Tibial artery (tissue), 4 donors: ENCODE measurements at regions not wholly inside any gene's neighbourhood (a gene's known extent, or its start where the extent isn't known, plus 50 kb on each side); places are given as distances from the start of the nearest gene placed in this dataset.

Experiments
- DNase-seq, 2 donors: peaks; one replicate each; pipeline ENCODE4 v3.0.0-alpha.2; 2019
- H3K27ac ChIP-seq, 2 donors: fragments of 200-600 bp; sonication (generic) in 1 of 2; 1 replicate in 1 of 2; 2 replicates in 1 of 2; pipeline ENCODE4 v1.5.1; 2018 to 2019; ENCODE audit warnings: mild to moderate bottlenecking in 1 of 2
- H3K27me3 ChIP-seq, 2 donors: fragments of 200-600 bp; sonication (generic) in 1 of 2; one replicate each; pipeline versions ENCODE4 v1.5.1 to v1.6.0; 2016 to 2019
- H3K36me3 ChIP-seq, 3 donors: fragments of 200-600 bp; sonication (generic) in 2 of 3; one replicate each; pipeline ENCODE4 v1.5.1; 2016 to 2019; ENCODE audit warnings: mild to moderate bottlenecking in 2 of 3
- H3K4me1 ChIP-seq, 4 donors: fragments of 200-600 bp; sonication (generic) in 2 of 4; 1 replicate in 3 of 4; 2 replicates in 1 of 4; pipeline ENCODE4 v1.5.1; 2016 to 2019
- H3K4me3 ChIP-seq, 2 donors: fragments of 200-600 bp; sonication (generic) in 1 of 2; 1 replicate in 1 of 2; 2 replicates in 1 of 2; pipeline ENCODE4 v1.5.1; 2018 to 2019; ENCODE audit warnings: mild to moderate bottlenecking in 2 of 2
- H3K9me3 ChIP-seq, 3 donors: fragments of 200-600 bp; sonication (generic) in 1 of 3; one replicate each; pipeline ENCODE4 v1.5.1; 2016 to 2019
- intact Hi-C: fragments of 100-400 bp; cut with DNase I; formaldehyde crosslinking; loops from one replicate; pipeline ENCODE4 v1.15.0; 2023; ENCODE audit warnings: low total_unique reads
- TF ChIP-seq, protein P1 (sequence below), 2 experiments: fragments of 200-600 bp in 1 of 2; fragments of 450-650 bp in 1 of 2; IDR thresholded peaks; one replicate each; pipeline ENCODE4 v1.5.1; 2017 to 2019; ENCODE audit warnings: antibody characterized with exemption in 2 of 2, mild to moderate bottlenecking in 1 of 2, moderate library complexity in 1 of 2

DNA sequence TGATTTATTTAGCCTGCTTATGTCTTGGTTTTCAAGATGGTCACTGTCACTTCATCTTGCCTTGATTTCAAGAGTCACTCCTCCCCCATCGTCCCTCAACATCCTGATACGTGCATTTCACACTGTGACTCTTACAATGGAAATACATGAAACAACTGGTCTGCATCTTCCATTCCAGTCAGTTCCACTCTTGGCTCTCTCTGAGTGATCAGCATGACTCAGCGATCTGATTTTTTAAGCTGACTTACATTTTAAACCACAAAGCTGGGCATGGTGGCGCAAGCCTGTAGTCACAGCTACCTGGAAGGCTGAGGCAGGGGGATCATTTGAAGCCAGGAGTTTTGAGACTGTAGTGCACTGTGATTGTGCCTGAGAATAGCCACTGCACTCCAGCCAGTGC lies 271.2 kb upstream of the ROPN1 start:
- intact Hi-C loops = no loop called here
- no peak overlapping the region for H3K4me3 ChIP-seq

DNA sequence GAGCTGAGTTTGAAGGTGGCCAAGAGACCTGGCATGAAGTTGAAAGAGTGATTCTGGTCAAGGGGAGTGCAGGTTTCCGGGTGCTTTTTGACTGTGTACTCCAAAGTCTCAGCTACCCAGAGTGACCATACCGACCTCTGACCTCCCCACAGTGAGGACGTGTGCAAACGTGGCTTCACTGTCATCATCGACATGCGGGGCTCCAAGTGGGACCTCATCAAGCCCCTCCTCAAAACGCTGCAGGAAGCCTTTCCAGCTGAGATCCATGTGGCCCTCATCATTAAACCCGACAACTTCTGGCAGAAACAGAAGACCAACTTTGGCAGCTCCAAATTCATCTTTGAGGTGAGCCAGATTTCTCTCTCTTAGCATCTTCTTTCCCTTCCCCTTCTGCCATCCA lies 272.4 kb upstream of the ROPN1 start:
- intact Hi-C loops = no loop called here
- Histone ChIP-seq H3K4me3 (no peak overlapping the region), H3K9me3 (no peaks in the 10 kb centered on the region), H3K27ac (peak overlapping the region in 1 of 2 donors; percentile 62), H3K36me3 (peaks cover 0 to 22% (median 0%) of the 10 kb centered on the region in 3 donors), H3K4me1 (peaks cover 0 to 92% (median 39%) of the 10 kb centered on the region in 4 donors), H3K27me3 (no peaks in the 10 kb centered on the region)
- TF ChIP-seq, protein P1, sequence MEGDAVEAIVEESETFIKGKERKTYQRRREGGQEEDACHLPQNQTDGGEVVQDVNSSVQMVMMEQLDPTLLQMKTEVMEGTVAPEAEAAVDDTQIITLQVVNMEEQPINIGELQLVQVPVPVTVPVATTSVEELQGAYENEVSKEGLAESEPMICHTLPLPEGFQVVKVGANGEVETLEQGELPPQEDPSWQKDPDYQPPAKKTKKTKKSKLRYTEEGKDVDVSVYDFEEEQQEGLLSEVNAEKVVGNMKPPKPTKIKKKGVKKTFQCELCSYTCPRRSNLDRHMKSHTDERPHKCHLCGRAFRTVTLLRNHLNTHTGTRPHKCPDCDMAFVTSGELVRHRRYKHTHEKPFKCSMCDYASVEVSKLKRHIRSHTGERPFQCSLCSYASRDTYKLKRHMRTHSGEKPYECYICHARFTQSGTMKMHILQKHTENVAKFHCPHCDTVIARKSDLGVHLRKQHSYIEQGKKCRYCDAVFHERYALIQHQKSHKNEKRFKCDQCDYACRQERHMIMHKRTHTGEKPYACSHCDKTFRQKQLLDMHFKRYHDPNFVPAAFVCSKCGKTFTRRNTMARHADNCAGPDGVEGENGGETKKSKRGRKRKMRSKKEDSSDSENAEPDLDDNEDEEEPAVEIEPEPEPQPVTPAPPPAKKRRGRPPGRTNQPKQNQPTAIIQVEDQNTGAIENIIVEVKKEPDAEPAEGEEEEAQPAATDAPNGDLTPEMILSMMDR (IDR thresholded peaks at IDR 0.05) = no peak
- no peak for DNase-seq

More for the DNA sequence above, 271.2 kb upstream of the ROPN1 start:
- H3K27me3 ChIP-seq = no peaks in the 10 kb centered on the region
- H3K36me3 ChIP-seq = peaks cover 0 to 11% (median 0%) of the 10 kb centered on the region in 3 donors
- no peak for DNase-seq
- TF ChIP-seq, protein P1 (IDR thresholded peaks at IDR 0.05) = no peak
- peak overlapping the region; percentile 24 to 62 for H3K27ac ChIP-seq
- H3K4me1 ChIP-seq = peaks cover 0 to 88% (median 40%) of the 10 kb centered on the region in 4 donors
- H3K9me3 ChIP-seq = no peaks in the 10 kb centered on the region

DNA sequence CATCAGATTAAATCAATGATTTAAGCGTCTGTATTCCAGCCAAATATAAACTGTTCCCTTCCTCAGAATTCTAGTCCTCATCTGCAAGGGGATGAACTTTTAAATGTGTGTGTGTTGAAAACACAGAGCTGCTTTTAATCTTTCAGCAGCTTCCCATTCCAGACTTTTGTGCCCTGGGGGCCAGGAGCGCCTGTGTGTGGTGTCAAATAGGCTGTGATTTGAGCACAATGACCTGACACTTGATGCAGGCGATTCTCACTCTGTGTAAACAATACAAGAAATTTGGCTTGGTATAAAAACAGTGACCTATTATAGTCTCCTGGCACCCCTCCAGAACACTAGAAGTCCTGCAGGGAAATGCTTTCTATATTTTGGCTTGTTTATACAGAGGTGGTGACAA lies 274.6 kb upstream of the ROPN1 start:
- intact Hi-C loops = no loop called here
- Histone ChIP-seq H3K4me1 (peaks cover 0 to 93% (median 29%) of the 10 kb centered on the region in 4 donors), H3K27ac (peak overlapping the region in 1 of 2 donors; percentile 49), H3K4me3 (no peak overlapping the region), H3K36me3 (peaks cover 0 to 22% (median 0%) of the 10 kb centered on the region in 3 donors), H3K9me3 (no peaks in the 10 kb centered on the region), H3K27me3 (no peaks in the 10 kb centered on the region)
- TF ChIP-seq, protein P1 (IDR thresholded peaks at IDR 0.05) = no peak
- DNase-seq = no peak

DNA sequence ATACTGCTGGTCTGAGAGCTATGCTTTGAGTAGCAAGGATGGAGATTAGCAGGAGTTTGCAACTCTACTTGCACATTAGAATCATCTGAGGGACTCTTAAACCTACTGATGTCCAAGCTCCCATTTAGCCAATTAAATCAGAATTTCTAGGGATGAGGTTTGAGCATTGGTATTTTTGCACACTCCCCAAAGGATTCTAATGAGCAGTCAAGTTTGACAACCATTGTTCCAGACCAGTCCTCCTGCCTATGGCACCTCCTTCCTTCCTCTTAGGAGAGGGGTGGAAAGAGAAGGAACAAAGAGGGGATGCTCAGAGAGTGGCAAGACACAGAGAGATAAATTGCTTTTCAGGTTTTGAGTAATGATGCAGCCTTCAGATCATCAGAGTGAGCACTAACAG lies 275.5 kb upstream of the ROPN1 start:
- H3K27ac ChIP-seq = peak overlapping the region; percentile 49 to 83
- H3K36me3 ChIP-seq = peaks cover 0 to 22% (median 0%) of the 10 kb centered on the region in 3 donors
- H3K4me3 ChIP-seq = no peak overlapping the region
- no peaks in the 10 kb centered on the region for H3K9me3 ChIP-seq
- no peaks in the 10 kb centered on the region for H3K27me3 ChIP-seq
- intact Hi-C loops = no loop called here
- DNase-seq = no peak
- TF ChIP-seq, protein P1 (IDR thresholded peaks at IDR 0.05) = no peak
- H3K4me1 ChIP-seq = peaks cover 0 to 97% (median 35%) of the 10 kb centered on the region in 4 donors

DNA sequence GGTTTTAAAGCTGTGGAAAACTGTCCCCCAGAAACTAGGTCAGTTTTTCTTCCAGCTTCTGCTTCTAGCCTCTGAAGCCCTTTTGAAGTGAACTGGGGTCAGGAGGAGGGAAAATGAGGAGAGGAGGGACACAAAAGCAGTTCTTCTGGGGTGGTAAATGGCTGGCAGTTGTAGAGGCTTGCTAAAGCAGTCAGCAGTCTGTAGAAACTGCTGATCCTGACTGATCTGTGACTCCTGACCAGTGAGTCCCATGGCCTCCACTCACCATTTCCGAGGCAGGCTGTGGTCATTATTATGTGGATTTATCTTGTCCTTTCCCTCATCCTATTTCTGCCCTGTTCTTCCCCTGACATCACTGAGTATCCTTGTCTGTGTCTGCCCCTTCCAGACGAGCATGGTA lies 276.4 kb upstream of the ROPN1 start:
- TF ChIP-seq, protein P1 (IDR thresholded peaks at IDR 0.05) = no peak
- intact Hi-C loops = no loop called here
- no peak for DNase-seq
- Histone ChIP-seq H3K27me3 (no peaks in the 10 kb centered on the region), H3K9me3 (no peaks in the 10 kb centered on the region), H3K27ac (peak overlapping the region; percentile 49 to 83), H3K4me1 (peaks cover 0 to 97% (median 41%) of the 10 kb centered on the region in 4 donors), H3K36me3 (peaks cover 0 to 22% (median 0%) of the 10 kb centered on the region in 3 donors), H3K4me3 (no peak overlapping the region)

DNA sequence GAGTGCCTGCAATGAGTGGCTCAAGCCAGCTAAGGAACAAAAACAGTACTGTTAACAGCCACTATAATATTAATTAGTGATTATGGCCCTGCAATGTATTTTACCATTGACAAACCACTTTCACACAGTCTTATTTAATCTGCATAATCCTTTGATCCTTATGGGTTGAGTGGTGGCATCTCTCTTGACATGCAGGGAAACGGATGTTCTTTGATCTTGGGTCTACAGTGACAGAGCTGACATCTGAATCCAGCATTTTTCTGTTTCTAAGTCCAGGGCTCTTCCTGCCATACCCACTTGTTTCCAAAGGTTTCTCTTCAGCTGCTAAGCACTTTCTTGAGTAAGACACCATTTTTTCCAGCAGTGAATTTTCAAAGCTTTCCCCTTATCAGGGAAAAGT lies 277.7 kb upstream of the ROPN1 start:
- Histone ChIP-seq H3K4me3 (no peak overlapping the region), H3K9me3 (no peaks in the 10 kb centered on the region), H3K27ac (peak overlapping the region; percentile 49 to 83), H3K36me3 (peaks cover 0 to 19% (median 0%) of the 10 kb centered on the region in 3 donors), H3K27me3 (no peaks in the 10 kb centered on the region), H3K4me1 (peaks cover 0 to 97% (median 45%) of the 10 kb centered on the region in 4 donors)
- intact Hi-C loops = no loop called here
- TF ChIP-seq, protein P1 (IDR thresholded peaks at IDR 0.05) = no peak
- no peak for DNase-seq
